HG03442 (cell line): ENCODE measurements at regions not wholly inside any gene's neighbourhood (a gene's known extent, or its start where the extent isn't known, plus 50 kb on each side); places are given as distances from the start of the nearest gene placed in this dataset.

Source experiments
- ATAC-seq: cut with Tn5 transposase; IDR thresholded peaks from one replicate; pipeline ENCODE4 v1.9.1; 2021; ENCODE audit warnings: mild to moderate bottlenecking, moderate library complexity; ENCODE audit not compliant: unreplicated experiment

GRCh38 chr13:80133631-80134261 lies 207.2 kb downstream of the SPRY2 start:
- no peak for ATAC-seq

GRCh38 chr13:80132741-80133601 lies 208.0 kb downstream of the SPRY2 start:
- no peak for ATAC-seq

- no peak for ATAC-seq
These were observed 209.7 kb downstream of the SPRY2 start for GRCh38 chr13:80131204-80131603.

- ATAC-seq: no peak
These were observed 214.4 kb downstream of the SPRY2 start for GRCh38 chr13:80126389-80127068.

- ATAC-seq: no peak
These were observed 217.0 kb downstream of the SPRY2 start for GRCh38 chr13:80123945-80124344.

- no peak for ATAC-seq
These were observed 219.9 kb downstream of the SPRY2 start for GRCh38 chr13:80121038-80121437.

GRCh38 chr13:80118506-80118905 lies 222.4 kb downstream of the SPRY2 start:
- ATAC-seq: no peak

GRCh38 chr13:80118099-80118498 lies 222.8 kb downstream of the SPRY2 start:
- ATAC-seq: no peak

- ATAC-seq: no peak
These were observed 223.4 kb downstream of the SPRY2 start for GRCh38 chr13:80117515-80117914.

- no peak for ATAC-seq
These were observed 224.8 kb downstream of the SPRY2 start for GRCh38 chr13:80116107-80116506.

GRCh38 chr13:80115616-80116015 lies 225.3 kb downstream of the SPRY2 start:
- ATAC-seq: no peak

- no peak for ATAC-seq
These were observed 227.0 kb downstream of the SPRY2 start for GRCh38 chr13:80113714-80114454.

- ATAC-seq: no peak
These were observed 231.6 kb downstream of the SPRY2 start for GRCh38 chr13:80109303-80109702.

GRCh38 chr13:80105350-80105749 lies 235.6 kb downstream of the SPRY2 start:
- ATAC-seq: no peak

GRCh38 chr13:80101040-80101439 lies 239.9 kb downstream of the SPRY2 start:
- ATAC-seq: no peak

- no peak for ATAC-seq
These were observed 240.3 kb downstream of the SPRY2 start for GRCh38 chr13:80100636-80101035.

- ATAC-seq: no peak
These were observed 243.4 kb downstream of the SPRY2 start for GRCh38 chr13:80097561-80097960.

GRCh38 chr13:80096383-80096782 lies 244.5 kb downstream of the SPRY2 start:
- ATAC-seq: no peak

- ATAC-seq: no peak
These were observed 246.4 kb downstream of the SPRY2 start for GRCh38 chr13:80094526-80094925.

GRCh38 chr13:80093888-80094287 lies 247.0 kb downstream of the SPRY2 start:
- ATAC-seq: no peak

- ATAC-seq: no peak
These were observed 254.6 kb downstream of the SPRY2 start for GRCh38 chr13:80086304-80086721.
